COLO668 (cell line): ENCODE measurements at regions not wholly inside any gene's neighbourhood (a gene's known extent, or its start where the extent isn't known, plus 50 kb on each side); places are given as distances from the start of the nearest gene placed in this dataset.
"Not testable (repeated sequence)": the region's sequence is repeated elsewhere in the genome, so short reads cannot be mapped to it uniquely, and the experiment has no call there.

ENCODE experiments used
- DNase-seq: peaks from one replicate; lab custom pipeline; 2025; ENCODE audit not compliant: unreplicated experiment; lab: John Stamatoyannopoulos, UW

GRCh38 chr5:96483878-96484277 is 50.8 kb upstream of the PCSK1 start:
- DNase-seq = no peak

DNA sequence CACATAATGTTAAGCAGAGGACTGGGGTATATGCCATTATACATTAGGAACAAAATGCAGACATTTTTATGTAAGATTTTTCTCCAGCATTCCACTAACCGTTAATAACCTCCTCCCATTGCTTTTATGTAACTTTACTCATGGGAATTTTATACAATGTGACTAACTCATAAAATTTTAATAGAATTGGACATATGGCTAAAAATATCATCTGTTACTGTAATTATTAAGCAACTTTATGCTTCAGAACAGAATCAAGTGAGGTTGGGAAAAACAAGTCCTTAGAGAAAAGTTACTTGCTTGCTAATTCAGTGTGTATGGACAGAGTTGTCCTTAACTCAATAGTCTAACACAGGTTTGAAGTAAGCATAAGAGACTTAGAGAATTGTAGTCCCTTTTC is 54.8 kb upstream of the PCSK1 start:
- no peak for DNase-seq

DNA sequence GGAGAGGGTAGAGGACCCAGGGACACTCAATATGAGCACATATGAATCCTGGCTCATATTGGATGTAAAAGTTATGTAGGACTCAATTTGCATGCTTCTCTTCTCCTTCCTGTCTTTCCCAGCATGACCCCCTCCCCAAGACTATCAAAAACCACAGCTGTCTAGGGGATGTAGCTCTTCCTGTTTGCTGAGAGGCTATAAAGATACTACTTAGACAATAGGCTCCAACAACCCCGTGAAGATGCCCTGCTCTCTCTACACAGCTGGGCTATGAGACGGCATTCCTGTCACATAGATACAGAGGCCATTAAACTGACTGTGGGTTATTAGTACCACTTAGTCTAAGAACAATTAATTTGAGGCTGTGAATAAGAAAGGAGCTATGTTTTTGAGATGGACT is 56.5 kb upstream of the PCSK1 start:
- DNase-seq = no peak

- no peak for DNase-seq
Observed at GRCh38 chr5:96492459-96493047, 59.5 kb upstream of the PCSK1 start.

- DNase-seq = no peak
Observed at GRCh38 chr5:96493219-96493790, 60.3 kb upstream of the PCSK1 start.

DNA sequence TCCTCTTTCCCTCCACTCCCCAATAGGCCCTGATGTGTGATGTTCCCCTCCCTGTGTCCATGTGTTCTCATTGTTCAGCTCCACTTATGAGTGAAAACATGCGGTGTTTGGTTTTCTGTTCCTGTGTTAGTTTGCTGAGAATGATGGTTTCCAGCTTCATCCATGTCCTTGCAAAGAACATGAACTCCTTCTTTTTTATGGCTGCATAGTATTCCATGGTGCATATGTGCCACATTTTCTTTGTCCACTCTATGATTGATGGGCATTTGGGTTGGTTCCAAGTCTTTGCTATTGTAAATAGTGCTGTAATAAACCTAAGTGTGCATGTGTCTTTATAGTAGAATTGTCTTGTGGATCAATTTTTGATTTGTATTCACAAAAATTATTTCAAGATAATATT is 62.4 kb upstream of the PCSK1 start:
- not testable (repeated sequence) for DNase-seq

- not testable (repeated sequence) for DNase-seq
Observed at GRCh38 chr5:96497027-96497426, 64.0 kb upstream of the PCSK1 start.

GRCh38 chr5:96499753-96500345 is 66.8 kb upstream of the PCSK1 start:
- DNase-seq = no peak

DNA sequence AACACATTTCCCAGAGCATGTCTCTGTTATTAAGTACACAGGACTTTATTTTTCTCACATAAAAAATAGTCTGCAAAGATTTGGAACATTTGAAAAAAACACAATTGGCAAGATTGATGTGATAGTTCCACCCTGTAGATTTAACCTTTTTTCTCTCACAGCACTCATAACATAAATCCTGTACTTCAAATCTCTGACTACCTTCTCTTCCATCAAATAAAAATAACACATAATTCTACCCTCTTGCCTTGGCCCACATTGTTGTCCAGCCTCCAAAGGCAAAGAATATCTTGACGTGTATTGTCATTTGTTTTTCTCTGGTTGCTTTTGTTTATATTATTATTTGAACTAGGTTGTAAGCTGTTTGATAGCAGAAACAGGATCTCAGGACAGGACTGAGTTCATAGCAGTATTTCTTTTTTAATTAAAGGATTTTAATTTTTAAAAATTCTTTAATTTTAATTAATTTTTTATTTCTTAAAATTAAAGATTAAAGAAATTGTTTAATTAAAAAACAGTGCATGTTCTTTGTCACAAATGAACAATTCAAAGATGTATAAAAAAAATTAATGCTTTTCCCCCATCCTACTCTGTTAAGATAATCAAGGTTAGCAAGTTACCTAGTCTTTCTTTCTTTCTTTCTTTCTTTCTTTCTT is 69.1 kb upstream of the PCSK1 start:
- DNase-seq = no peak

DNA sequence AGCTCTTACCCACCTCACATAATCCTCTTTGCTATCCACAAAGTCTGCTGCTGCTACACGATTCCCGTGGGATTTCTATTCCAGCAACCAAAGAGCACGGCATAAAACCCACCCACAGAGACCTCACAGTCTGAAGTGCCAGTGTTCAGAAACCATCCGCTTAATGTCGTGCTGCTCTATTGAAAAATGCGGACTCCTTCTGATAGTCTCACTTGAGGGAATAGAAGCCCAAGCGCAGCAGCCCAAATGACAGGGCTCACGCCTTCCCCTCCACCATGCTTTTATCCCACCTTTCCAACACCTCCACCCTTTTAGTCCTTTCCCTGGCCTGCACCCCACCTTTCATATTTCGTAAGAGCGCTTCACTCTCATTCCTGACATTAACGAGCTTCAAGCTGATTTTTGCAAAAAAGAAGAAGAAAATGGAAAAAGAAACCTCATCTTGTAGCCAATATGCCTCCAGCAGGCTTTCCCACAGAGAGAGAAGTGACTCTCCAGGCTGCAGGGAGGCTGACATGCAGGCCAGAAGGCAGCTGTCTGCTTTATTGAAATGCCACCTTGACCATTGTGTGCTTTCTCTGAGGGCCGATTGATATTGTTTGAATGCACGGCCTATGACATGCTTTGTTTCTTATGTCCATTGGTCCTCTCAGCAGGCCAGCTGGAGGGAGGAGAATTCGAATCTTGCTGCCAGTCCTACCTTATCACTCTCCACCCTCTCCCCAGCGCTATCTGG is 70.6 kb upstream of the PCSK1 start:
- DNase-seq = no peak

DNA sequence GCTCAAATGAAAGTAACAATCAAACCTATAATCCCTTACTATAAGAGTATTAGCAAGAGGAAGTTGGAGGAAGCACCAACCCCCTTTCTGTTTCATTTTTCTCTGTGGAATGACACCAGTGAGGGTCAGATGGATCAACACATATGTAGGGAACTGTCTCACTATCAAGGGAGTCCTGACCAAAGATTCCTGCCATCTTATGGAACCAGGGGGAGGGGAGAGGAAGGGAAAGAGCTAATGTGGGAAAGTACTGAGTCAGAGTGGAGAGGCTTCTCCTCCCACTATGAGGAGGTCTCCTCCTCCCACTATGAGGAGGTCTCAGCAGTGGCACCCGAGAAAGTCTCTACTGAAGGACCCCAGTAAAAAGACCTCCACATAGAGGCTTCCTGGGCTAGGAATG is 73.3 kb upstream of the PCSK1 start:
- no peak for DNase-seq

- no peak for DNase-seq
Observed at GRCh38 chr5:96506866-96507527, 73.9 kb upstream of the PCSK1 start.

- no peak for DNase-seq
Observed at GRCh38 chr5:96509316-96509715, 76.3 kb upstream of the PCSK1 start.

DNA sequence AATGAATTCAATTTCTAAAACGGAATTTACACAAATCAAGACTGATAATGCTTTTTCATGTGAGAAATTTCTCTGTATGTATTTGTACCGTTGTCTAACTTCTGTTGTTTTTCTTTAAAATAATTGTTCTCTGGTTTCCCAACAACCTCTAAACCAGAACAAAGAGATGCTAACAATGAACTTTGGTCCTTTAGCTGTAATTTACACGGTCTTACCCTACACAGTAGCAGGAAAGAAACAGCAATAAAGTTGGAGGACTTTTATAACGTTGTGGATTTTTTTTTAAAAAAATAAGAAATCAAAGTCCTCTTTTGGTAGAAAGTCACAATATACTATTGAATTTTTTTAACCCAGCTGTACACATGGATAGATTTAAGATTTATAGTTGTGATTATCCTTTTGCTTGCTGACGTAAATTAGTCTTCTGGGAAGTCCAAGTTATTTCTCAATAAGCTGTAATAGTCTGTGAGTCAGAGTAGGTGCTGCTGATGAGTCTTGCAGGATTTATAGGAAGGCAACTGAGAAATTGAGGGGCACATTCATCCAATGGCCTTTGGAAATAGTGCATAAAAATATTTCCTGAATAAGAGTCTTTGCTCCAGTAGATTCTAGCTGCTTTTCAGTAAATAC is 76.8 kb upstream of the PCSK1 start:
- no peak for DNase-seq

DNA sequence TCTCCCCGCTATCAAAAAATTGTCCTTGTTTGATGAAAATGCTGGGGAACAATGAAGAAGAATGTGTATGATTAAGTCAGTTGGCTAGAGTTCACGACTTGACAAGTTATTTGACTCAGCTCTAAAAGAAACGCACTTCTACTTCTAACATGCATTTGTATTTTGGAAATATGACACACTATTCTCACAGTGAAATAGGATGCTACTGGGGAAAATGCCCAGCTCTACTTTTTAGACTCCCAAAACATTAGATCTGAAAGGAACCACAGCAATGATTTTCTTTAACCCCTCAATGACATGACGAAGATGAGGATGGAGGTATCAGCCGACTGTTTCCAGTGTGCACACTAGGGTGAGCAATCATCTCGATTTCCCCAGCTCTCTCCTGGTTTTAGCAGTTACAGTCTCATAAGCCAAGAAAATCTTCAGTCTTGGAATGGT is 83.6 kb upstream of the PCSK1 start:
- no peak for DNase-seq

GRCh38 chr5:96517295-96517694 is 84.2 kb upstream of the PCSK1 start:
- no peak for DNase-seq

DNA sequence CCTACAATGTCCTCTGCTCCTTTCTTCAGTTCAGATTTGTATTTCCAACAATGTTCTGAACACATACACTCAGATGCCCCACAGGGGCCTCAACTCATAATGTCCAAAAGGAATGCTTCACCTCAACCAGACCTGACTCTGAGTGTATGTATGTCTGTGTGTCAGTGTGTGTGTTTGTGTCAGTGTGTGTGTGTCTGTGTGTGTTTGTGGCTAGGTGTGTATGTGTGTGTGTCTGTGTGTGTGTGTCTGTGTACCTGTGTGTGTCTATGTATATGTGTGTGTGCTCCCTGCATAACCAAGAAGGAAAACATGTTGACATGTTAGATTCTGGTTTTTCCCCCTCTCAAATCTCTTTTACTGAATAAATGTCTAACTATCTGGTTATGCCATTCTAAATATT is 87.3 kb upstream of the PCSK1 start:
- no peak for DNase-seq

DNA sequence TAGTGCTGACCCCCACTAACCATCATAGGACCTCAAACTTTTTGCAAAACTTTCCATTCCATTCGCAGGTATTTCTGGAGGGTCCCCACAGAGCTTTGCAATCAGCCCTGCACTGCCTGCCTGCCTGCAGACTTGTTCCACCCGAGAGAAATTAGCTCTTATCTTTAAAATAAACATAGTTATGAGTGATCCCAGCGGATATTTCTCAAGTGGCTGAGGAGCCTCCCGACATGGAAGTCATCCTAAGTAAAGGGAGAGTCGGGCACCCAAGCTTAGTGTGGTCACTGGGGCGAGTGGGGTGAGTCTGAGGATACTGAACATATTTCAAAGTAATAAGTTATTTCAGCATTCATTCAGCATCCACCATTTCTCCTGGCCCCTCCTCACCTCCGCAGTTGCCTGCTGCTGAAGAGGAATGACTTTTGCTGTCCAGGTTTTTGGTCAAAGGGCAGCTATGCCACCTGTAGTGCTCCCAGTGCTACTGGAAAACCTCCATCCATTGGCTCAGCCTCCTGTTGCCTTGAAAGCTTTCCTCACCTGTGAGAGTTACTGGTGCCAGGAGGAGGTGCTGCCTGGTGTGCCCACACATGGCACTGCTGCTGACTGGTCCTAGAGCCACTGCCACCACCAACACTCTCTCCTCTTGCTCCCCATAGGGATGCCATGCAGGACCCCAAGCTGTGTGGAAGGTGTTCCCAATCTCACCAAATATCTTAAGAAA is 89.7 kb upstream of the PCSK1 start:
- DNase-seq = no peak

GRCh38 chr5:96527768-96528661 is 95.0 kb upstream of the PCSK1 start:
- no peak for DNase-seq
